ENCODE measurements at regions not wholly inside any gene's neighbourhood (a gene's known extent, or its start where the extent isn't known, plus 50 kb on each side); places are given as distances from the start of the nearest gene placed in this dataset.

DNA sequence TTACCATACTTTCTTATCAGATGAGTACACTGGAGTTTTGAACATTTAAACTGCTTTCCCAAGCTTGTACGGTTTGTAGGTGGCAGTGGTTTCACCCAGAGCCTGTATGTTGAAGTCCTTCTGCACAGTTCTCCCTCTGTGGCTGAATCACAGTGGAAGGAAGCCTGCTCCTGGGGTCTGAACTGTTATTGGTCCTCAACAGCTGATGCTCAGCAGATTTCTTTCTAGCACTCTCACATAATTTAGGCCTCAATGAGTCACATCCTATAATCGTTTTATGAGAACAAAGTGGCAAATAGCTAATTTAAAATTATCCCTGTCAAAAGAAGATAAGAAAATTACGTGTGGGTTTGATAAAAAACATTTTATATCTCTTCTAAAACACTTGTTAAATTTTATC lies 229.7 kb downstream of the TLE4 start (continued):
- TF ChIP-seq, protein P1, sequence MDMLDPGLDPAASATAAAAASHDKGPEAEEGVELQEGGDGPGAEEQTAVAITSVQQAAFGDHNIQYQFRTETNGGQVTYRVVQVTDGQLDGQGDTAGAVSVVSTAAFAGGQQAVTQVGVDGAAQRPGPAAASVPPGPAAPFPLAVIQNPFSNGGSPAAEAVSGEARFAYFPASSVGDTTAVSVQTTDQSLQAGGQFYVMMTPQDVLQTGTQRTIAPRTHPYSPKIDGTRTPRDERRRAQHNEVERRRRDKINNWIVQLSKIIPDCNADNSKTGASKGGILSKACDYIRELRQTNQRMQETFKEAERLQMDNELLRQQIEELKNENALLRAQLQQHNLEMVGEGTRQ (IDR thresholded peaks at IDR 0.05; ENCODE audit: low read length): no peak
- TF ChIP-seq BRCA1 (IDR thresholded peaks at IDR 0.05; ENCODE audit: low read depth, low read length) (no peak), SIRT6 (IDR thresholded peaks at IDR 0.05; ENCODE audit: low read length) (no peak)
